ENCODE measurements at regions not wholly inside any gene's neighbourhood (a gene's known extent, or its start where the extent isn't known, plus 50 kb on each side); places are given as distances from the start of the nearest gene placed in this dataset.
"Not testable (repeated sequence)": the region's sequence is repeated elsewhere in the genome, so short reads cannot be mapped to it uniquely, and the experiment has no call there.

- no peak for TF ChIP-seq CTCF (IDR thresholded peaks at IDR 0.05; ENCODE audit: borderline replicate concordance, control extremely low read depth, extremely low read depth, insufficient read depth, missing control alignments)
- in situ Hi-C loops (cut with MboI; ENCODE audit: low sequenced_read_pairs, unreplicated experiment): no loop called here
- DNase-seq (ENCODE audit: low spot score): no peak
Measured at GRCh38 chr5:68848091-68848490, 245.7 kb upstream of the SLC30A5 start.

- in situ Hi-C loops (cut with MboI; ENCODE audit: low sequenced_read_pairs, unreplicated experiment): no loop called here
- no peak for TF ChIP-seq CTCF (IDR thresholded peaks at IDR 0.05; ENCODE audit: borderline replicate concordance, control extremely low read depth, extremely low read depth, insufficient read depth, missing control alignments)
- DNase-seq (ENCODE audit: low spot score): no peak
Measured at GRCh38 chr5:68849103-68849502, 244.7 kb upstream of the SLC30A5 start.

GRCh38 chr5:68849906-68850305 lies 243.9 kb upstream of the SLC30A5 start:
- TF ChIP-seq CTCF (IDR thresholded peaks at IDR 0.05; ENCODE audit: borderline replicate concordance, control extremely low read depth, extremely low read depth, insufficient read depth, missing control alignments): no peak
- in situ Hi-C loops (cut with MboI; ENCODE audit: low sequenced_read_pairs, unreplicated experiment): no loop called here

GRCh38 chr5:68861099-68861498 lies 232.7 kb upstream of the SLC30A5 start:
- no peak for DNase-seq (ENCODE audit: low spot score)
- in situ Hi-C loops (cut with MboI; ENCODE audit: low sequenced_read_pairs, unreplicated experiment): no loop called here
- no peak for TF ChIP-seq CTCF (IDR thresholded peaks at IDR 0.05; ENCODE audit: borderline replicate concordance, control extremely low read depth, extremely low read depth, insufficient read depth, missing control alignments)

More at GRCh38 chr5:68849906-68850305, 243.9 kb upstream of the SLC30A5 start:
- no peak for DNase-seq (ENCODE audit: low spot score)

- no peak for DNase-seq (ENCODE audit: low spot score)
- in situ Hi-C loops (cut with MboI; ENCODE audit: low sequenced_read_pairs, unreplicated experiment): no loop called here
- no peak for TF ChIP-seq CTCF (IDR thresholded peaks at IDR 0.05; ENCODE audit: borderline replicate concordance, control extremely low read depth, extremely low read depth, insufficient read depth, missing control alignments)
Measured at GRCh38 chr5:68862560-68862959, 231.3 kb upstream of the SLC30A5 start.

GRCh38 chr5:68865192-68865591 lies 228.6 kb upstream of the SLC30A5 start:
- DNase-seq (ENCODE audit: low spot score); in situ Hi-C loops (cut with MboI; ENCODE audit: low sequenced_read_pairs, unreplicated experiment): not testable (repeated sequence)

- in situ Hi-C loops (cut with MboI; ENCODE audit: low sequenced_read_pairs, unreplicated experiment): no loop called here
- no peak for TF ChIP-seq CTCF (IDR thresholded peaks at IDR 0.05; ENCODE audit: borderline replicate concordance, control extremely low read depth, extremely low read depth, insufficient read depth, missing control alignments)
- no peak for DNase-seq (ENCODE audit: low spot score)
Measured at GRCh38 chr5:68872088-68872839, 221.6 kb upstream of the SLC30A5 start.

All from GM13976 (cell line).